Right atrium auricular region (tissue), 2 donors: ENCODE measurements at regions not wholly inside any gene's neighbourhood (a gene's known extent, or its start where the extent isn't known, plus 50 kb on each side); places are given as distances from the start of the nearest gene placed in this dataset.

Source experiments
- DNase-seq: peaks from one replicate; pipeline ENCODE4 v3.0.0-alpha.2; 2019; ENCODE audit warnings: low spot score
- H3K27ac ChIP-seq, 2 donors: fragments of 200-600 bp; sonication (generic); 1 replicate in 1 of 2; 2 replicates in 1 of 2; pipeline ENCODE4 v1.5.1; 2016 to 2019
- H3K27me3 ChIP-seq, 2 donors: fragments of 200-600 bp; sonication (generic); one replicate each; pipeline versions ENCODE4 v1.5.1 to v1.6.0; 2017 to 2019
- H3K36me3 ChIP-seq: fragments of 200-600 bp; sonication (generic); one replicate; pipeline ENCODE4 v1.5.1; 2016
- H3K4me1 ChIP-seq, 2 donors: fragments of 200-600 bp; sonication (generic); one replicate each; pipeline versions ENCODE4 v1.5.1 to v1.6.0; 2017 to 2019
- H3K4me3 ChIP-seq, 2 donors: fragments of 200-600 bp; sonication (generic); 1 replicate in 1 of 2; 2 replicates in 1 of 2; pipeline ENCODE4 v1.5.1; 2017 to 2019; ENCODE audit warnings: mild to moderate bottlenecking in 1 of 2, moderate library complexity in 1 of 2
- H3K9me3 ChIP-seq, 2 donors: fragments of 200-600 bp; sonication (generic); one replicate each; pipeline ENCODE4 v1.5.1; 2019
- CTCF ChIP-seq, 2 donors: fragments of 200-600 bp; sonication (generic); IDR thresholded peaks; one replicate each; pipeline ENCODE4 v1.5.1; 2019; ENCODE audit warnings: antibody characterized with exemption in 2 of 2

- Histone ChIP-seq H3K9me3 (no peaks in the 10 kb centered on the region), H3K27me3 (no peaks in the 10 kb centered on the region), H3K36me3 (no peaks in the 10 kb centered on the region), H3K4me3 (no peak overlapping the region), H3K4me1 (no peaks in the 10 kb centered on the region), H3K27ac (no peak overlapping the region)
- DNase-seq, result no peak
- no peak for TF ChIP-seq CTCF (IDR thresholded peaks at IDR 0.05)
Measured at GRCh38 chr11:119860561-119861094, 131.6 kb upstream of the NECTIN1 start.

GRCh38 chr11:119859684-119860083 is 130.7 kb upstream of the NECTIN1 start:
- no peaks in the 10 kb centered on the region for H3K36me3 ChIP-seq
- H3K27me3 ChIP-seq, result no peaks in the 10 kb centered on the region
- H3K4me3 ChIP-seq, result no peak overlapping the region
- no peaks in the 10 kb centered on the region for H3K9me3 ChIP-seq
- no peak for DNase-seq
- TF ChIP-seq CTCF (IDR thresholded peaks at IDR 0.05), result no peak
- peaks cover 0 to 8% of the 10 kb centered on the region in 2 donors for H3K4me1 ChIP-seq
- H3K27ac ChIP-seq, result no peak overlapping the region

GRCh38 chr11:119858288-119858687 is 129.3 kb upstream of the NECTIN1 start:
- H3K36me3 ChIP-seq, result no peaks in the 10 kb centered on the region
- H3K27me3 ChIP-seq, result no peaks in the 10 kb centered on the region
- DNase-seq, result no peak
- TF ChIP-seq CTCF (IDR thresholded peaks at IDR 0.05), result no peak
- H3K27ac ChIP-seq, result no peak overlapping the region
- no peak overlapping the region for H3K4me3 ChIP-seq
- no peaks in the 10 kb centered on the region for H3K9me3 ChIP-seq
- H3K4me1 ChIP-seq, result peaks cover 0 to 11% of the 10 kb centered on the region in 2 donors

GRCh38 chr11:119856681-119857485 is 127.9 kb upstream of the NECTIN1 start:
- no peak overlapping the region for H3K27ac ChIP-seq
- H3K4me3 ChIP-seq, result no peak overlapping the region
- no peak for DNase-seq
- no peaks in the 10 kb centered on the region for H3K27me3 ChIP-seq
- no peaks in the 10 kb centered on the region for H3K36me3 ChIP-seq
- no peak for TF ChIP-seq CTCF (IDR thresholded peaks at IDR 0.05)
- H3K4me1 ChIP-seq, result peaks cover 0 to 11% of the 10 kb centered on the region in 2 donors
- H3K9me3 ChIP-seq, result no peaks in the 10 kb centered on the region

- H3K4me1 ChIP-seq, result peaks cover 0 to 11% of the 10 kb centered on the region in 2 donors
- no peak overlapping the region for H3K4me3 ChIP-seq
- DNase-seq, result no peak
- no peak overlapping the region for H3K27ac ChIP-seq
- H3K27me3 ChIP-seq, result no peaks in the 10 kb centered on the region
- H3K9me3 ChIP-seq, result no peaks in the 10 kb centered on the region
- no peaks in the 10 kb centered on the region for H3K36me3 ChIP-seq
- no peak for TF ChIP-seq CTCF (IDR thresholded peaks at IDR 0.05)
Measured at GRCh38 chr11:119855066-119855465, 126.1 kb upstream of the NECTIN1 start.
